ENCODE measurements at regions not wholly inside any gene's neighbourhood (a gene's known extent, or its start where the extent isn't known, plus 50 kb on each side); places are given as distances from the start of the nearest gene placed in this dataset.

DNA sequence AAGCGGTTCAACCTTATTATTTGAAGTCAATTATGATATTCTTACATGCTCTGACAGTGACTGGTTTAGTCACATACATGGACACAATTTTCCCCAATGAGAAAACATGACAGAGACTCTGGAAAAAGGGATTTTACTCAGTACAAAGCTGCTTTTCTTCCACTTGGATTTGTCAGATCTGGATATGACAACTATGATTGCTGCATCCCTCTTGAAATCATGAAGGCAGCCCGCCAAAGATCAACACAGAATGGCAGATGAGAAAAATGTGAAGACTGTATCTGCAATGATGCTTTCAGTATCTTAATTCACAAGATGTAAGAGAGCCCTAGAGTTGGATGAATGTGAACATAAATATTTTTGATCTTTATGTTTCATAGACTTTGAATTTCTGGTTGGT lies 439.6 kb downstream of the CDH8 start:
- no peak for DNase-seq

GRCh38 chr16:61595605-61596004 lies 440.6 kb downstream of the CDH8 start:
- DNase-seq: no peak

GRCh38 chr16:61590577-61590976 lies 445.7 kb downstream of the CDH8 start:
- DNase-seq: no peak

DNA sequence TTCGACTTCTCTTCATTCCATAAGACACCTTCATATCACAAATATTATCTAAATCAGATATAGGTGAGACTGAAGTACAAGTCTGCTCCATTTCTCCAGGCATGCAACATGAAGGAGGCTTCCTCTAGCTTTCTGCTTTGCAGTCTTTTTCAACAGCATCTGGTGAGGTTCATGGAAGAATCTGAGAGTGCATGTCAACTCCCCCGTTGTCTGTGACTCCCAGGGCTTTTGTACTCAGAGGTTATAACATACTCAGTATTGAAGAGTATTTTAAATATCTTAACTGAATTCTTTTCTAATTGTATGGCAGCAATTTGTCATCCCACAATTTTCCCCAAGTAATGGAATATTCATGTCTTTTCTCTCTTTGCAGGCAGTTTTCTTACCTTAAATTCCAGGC lies 448.7 kb downstream of the CDH8 start:
- DNase-seq: no peak

DNA sequence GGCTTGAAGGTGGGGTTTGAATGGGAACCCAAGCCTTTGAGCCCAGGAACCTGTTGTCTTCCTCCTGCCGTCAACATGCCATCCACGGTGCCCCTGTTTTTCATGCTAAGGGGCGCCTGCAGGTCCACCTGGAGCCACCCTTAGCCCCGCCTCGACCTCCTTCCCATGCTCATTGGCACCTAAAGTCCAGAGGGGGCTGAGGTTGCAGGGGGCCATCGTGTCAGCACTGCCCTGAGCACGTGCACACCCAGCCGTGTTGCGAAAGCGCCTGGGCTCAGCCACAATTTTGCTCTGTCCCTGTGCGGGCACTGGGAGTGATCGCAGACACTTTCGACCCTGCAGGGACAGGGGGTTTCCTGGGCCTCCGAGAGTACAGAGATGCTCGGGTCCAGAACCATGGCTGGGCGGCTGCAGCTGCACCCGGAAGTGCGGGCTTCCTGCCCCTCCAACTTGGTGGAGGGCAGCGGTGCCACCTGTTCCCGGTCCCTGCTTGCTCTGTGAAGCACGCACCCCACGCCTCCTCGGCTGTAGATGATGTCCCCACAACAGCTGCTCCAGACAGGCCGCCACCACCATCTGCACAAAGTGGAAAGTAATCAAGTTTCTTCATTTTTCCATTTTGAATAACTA lies 454.7 kb downstream of the CDH8 start:
- DNase-seq: no peak

GRCh38 chr16:61580579-61580978 lies 455.7 kb downstream of the CDH8 start:
- DNase-seq: no peak

GRCh38 chr16:61579195-61579594 lies 457.0 kb downstream of the CDH8 start:
- DNase-seq: no peak

- no peak for DNase-seq
Observed at GRCh38 chr16:61576476-61576875, 459.8 kb downstream of the CDH8 start.

GRCh38 chr16:61575617-61576016 lies 460.6 kb downstream of the CDH8 start:
- no peak for DNase-seq

GRCh38 chr16:61569028-61569427 lies 467.2 kb downstream of the CDH8 start:
- no peak for DNase-seq

- no peak for DNase-seq
Observed at GRCh38 chr16:61564716-61565115, 471.5 kb downstream of the CDH8 start.

GRCh38 chr16:61555718-61556441 lies 480.4 kb downstream of the CDH8 start:
- DNase-seq: no peak

DNA sequence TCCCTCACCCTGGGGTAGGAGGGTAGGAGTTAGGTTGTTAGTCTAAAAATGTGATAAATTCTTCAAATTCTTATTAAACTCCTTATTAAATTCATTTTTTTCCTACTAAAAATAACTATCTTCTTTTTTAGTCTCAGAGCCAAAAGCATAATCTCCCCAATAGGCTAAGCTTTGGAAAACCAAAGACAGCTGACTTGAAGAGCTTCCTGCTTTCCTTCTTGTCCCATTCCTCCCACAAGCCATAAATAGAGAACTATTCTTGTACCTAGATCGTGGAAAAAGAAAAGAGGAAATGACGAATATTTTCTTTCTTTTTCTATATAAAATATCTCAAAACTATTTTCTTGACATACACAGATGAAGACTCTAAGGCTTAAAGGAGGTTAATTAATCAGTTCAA lies 486.9 kb downstream of the CDH8 start:
- no peak for DNase-seq

DNA sequence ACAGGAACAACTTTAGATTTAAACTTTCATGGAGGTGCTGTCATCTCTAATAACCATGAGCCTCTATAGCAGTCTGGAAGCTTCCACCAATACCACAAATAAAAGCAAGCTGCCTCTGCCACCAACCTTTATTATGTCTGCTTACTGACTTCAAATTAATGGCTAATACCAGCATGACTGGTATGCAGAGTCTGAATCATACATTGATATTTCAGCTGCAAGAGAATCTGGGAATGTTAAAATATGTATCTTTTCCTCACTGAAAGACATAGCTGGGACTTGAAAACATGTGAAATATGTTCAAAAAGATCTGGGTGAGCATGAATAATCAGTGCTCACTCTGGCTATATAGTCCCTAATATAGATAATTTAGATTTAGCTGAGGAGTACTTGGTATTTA lies 488.6 kb downstream of the CDH8 start:
- no peak for DNase-seq

GRCh38 chr16:61544165-61544564 lies 492.1 kb downstream of the CDH8 start:
- DNase-seq: no peak

GRCh38 chr16:61540216-61540615 lies 496.0 kb downstream of the CDH8 start:
- DNase-seq: no peak

- no peak for DNase-seq
Observed at GRCh38 chr16:61530697-61531096, 505.5 kb downstream of the CDH8 start.

DNA sequence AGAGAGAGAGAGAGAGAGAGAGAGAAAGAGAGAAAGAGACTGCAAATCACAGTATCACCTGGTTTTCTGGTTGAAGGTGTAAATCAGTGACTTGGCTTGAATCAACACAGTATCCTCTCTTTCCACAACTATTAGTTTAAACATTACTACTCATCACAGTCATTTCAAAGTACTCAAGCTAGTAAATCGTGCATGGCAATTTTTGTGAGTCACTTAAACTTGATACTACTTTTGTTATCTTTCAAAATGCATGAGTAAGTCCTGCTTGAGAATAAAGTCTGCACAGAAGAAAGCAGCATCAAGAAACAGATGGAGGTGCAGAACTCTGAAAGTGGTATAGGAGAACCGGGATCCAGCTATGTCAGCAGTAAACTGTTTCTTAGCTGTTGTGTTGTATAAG lies 535.4 kb downstream of the CDH8 start:
- no peak for DNase-seq

GRCh38 chr16:61480250-61480649 lies 556.0 kb downstream of the CDH8 start:
- no peak for DNase-seq

DNA sequence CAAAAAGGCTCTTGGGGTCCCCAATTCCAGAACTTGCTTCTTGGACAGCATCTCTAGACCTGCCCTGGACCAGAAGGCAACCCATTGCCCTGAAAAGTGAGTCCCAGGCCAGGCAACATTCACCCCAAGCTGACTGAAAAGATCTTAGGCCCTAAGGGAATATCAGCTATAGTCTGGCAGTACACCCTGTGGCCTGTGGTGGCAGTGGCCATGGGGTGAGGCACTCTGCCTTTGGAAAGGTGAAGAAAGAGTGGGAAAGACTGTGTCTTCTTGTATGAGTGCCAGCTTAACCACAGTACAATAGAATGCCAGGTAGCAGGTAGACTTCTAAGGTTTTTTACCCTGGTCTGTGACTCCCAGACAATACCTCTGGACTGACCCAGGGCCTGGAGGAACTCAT lies 564.5 kb downstream of the CDH8 start:
- no peak for DNase-seq

GRCh38 chr16:61471023-61471422 lies 565.2 kb downstream of the CDH8 start:
- DNase-seq: no peak

DNA sequence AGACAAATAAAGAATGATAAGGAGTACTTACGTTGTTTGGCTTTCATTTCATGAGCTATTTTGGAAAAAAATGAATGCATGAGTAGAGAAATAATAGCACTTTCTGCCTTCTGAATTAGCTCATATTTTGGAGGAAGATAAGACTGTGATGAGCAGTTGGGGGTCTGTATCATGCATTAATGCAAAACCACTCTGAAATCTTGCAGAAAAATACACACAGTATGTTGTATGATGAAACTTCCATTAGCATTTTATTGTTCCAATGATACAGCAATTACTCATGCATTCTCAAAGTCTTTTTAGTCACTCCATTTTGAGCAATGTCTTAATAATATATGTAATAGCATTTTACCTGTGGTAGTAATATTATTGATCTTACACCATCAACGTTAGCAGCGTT lies 571.0 kb downstream of the CDH8 start:
- no peak for DNase-seq

DNA sequence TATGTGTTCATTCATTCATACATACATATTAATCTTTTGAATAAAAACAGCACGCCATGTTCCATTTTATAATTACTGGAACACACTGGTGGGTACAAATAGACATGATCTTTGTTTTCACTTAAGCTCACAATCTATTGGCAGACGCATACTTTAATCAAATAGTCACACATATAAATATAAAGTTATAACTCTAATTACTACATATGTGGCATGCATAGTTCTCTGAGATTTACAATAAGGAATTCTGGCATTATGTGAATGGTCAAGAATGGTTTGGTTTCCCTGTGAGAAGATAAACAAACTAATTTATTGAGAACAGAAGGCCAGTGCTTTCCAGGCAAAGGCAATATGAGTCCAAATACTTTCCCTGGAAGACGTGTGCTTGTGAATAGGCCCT lies 576.2 kb downstream of the CDH8 start:
- no peak for DNase-seq

DNA sequence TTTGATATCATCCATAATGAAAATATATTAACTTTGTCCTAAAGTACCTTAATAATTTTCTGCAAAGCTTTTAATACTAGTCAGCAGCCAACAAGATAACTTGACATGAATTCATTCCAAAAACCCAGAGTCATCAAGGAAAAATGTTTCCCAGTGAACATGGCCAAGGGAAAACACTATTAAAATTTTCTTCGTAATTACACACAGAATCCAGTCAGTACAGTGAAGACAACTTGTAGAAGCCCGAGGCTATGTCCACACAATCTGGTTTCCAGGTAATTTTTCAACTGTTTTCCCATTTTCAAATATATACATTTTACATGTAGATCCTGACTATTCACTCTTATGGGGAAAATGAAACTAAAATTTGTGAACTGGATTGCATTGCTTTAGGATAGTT lies 600.9 kb downstream of the CDH8 start:
- DNase-seq: no peak

- DNase-seq: no peak
Observed at GRCh38 chr16:61432421-61432820, 603.8 kb downstream of the CDH8 start.

Data from stimulated activated CD4-positive, alpha-beta T cell treated with anti-CD3 and anti-CD28 coated beads, Interleukin-15, amount 100 ng/mL, for 24 hours (primary cell).